ENCODE measurements at regions not wholly inside any gene's neighbourhood (a gene's known extent, or its start where the extent isn't known, plus 50 kb on each side); places are given as distances from the start of the nearest gene placed in this dataset.

DNA sequence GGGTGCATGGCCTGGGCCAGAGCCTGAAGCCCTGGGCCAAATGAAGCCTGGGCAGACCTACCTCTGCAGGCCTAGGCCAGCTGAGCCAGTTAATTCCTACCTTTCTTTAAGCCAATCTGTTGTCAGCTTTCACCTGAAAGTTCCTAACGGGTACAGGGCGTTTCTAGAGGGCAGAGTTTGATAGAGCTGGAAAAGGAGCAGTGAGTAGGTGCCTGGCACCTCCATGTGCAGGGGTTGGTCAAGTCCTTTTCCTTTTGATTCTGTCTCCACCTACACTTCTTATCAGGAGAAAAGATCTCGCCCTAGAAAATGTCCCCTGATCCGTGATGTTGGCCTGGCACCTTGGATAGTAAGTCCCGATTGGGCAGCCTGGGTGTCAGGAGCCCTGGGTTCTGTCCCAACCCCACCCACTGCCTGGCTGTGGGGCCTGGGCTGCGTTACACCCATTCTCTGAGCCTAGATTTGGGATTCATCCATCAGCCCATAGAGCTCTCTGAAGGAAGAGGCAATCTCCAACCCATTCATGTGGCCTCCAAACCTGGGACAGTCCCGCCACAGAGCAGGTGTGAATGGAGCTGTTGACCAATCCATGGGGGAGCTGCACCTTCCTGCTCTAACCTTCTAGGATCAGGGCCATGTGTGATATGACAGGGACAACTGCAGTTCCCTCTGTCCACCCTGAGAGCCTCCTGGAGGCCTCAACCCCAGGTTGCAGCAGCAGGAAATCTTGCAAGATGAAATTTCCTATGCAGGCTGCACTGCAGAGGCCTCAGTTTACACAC lies 304.3 kb downstream of the MATN1 start:
- no peak overlapping the region for H3K4me3 ChIP-seq (ENCODE audit: low read depth, low read length)
- DNase-seq (ENCODE audit: low read depth) = no peak

DNA sequence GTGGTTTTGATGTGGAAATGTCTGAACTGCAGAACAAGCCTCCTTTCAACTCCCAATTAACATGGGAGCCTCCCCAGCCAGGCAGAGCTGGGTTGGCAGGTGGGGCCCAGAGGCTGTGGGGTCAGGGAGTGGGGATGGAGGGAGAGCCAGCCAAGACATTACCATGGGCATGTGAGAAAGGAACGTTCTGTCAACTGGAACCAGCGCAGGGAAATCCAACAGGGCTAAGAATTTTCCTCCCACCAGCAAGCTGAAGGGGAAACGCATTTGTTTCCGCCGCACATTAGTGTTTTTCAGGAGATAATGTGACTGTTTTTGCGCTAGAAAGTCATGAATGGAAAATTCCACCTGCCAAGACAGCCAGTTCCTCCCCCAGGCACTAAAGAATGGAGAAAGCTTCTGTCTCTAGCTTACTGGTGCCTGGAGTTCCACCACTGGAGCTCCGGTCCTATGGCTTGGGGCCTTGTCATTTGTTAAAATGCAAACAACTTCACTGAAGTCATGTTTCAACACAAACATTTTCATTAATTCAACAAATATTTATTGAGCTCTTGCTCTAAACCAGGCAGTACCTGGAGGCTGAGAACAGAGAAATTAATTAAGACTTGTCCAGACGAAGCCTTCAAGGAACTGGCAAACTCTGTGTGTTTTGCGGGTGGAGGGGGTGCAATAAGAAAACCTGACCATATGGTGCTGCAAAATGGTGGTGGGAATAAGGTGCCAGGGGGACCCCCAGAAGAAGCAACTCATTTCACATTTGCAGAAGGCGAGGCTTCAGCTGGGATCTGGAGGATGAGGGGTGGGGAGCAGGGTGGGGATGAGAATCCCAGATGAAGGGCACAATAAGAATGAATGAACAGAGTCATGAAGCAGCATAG lies 305.1 kb downstream of the MATN1 start:
- no peak for DNase-seq (ENCODE audit: low read depth)
- H3K4me3 ChIP-seq (ENCODE audit: low read depth, low read length) = no peak overlapping the region
- TF ChIP-seq POLR2A (IDR thresholded peaks at IDR 0.05; ENCODE audit: extremely low read depth, insufficient read length) = no peak
- TF ChIP-seq, protein P1, sequence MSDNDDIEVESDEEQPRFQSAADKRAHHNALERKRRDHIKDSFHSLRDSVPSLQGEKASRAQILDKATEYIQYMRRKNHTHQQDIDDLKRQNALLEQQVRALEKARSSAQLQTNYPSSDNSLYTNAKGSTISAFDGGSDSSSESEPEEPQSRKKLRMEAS (IDR thresholded peaks at IDR 0.05; ENCODE audit: low read depth, low read length) = no peak

More for the DNA sequence above, 304.3 kb downstream of the MATN1 start:
- TF ChIP-seq, protein P1 (IDR thresholded peaks at IDR 0.05; ENCODE audit: low read depth, low read length) = no peak
- no peak for TF ChIP-seq POLR2A (IDR thresholded peaks at IDR 0.05; ENCODE audit: extremely low read depth, insufficient read length)

DNA sequence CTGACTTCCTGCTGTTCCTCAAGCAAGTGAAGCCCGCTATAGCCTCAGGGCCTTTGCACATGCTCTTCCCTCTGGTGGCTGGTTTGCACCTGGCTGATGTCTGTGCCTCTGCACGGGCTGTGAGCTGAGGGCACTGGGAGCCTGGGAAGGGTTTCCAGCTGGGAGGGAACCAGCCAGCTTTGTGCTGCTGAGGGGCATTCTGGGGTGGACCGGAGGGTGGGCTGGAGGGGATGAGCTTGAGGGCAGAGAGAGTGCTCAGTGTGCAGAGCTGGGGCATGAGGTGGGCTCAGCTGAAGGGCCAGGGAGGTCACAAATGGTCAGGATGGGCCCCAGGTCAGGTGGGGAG lies 305.7 kb downstream of the MATN1 start:
- TF ChIP-seq, protein P2, sequence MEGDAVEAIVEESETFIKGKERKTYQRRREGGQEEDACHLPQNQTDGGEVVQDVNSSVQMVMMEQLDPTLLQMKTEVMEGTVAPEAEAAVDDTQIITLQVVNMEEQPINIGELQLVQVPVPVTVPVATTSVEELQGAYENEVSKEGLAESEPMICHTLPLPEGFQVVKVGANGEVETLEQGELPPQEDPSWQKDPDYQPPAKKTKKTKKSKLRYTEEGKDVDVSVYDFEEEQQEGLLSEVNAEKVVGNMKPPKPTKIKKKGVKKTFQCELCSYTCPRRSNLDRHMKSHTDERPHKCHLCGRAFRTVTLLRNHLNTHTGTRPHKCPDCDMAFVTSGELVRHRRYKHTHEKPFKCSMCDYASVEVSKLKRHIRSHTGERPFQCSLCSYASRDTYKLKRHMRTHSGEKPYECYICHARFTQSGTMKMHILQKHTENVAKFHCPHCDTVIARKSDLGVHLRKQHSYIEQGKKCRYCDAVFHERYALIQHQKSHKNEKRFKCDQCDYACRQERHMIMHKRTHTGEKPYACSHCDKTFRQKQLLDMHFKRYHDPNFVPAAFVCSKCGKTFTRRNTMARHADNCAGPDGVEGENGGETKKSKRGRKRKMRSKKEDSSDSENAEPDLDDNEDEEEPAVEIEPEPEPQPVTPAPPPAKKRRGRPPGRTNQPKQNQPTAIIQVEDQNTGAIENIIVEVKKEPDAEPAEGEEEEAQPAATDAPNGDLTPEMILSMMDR (IDR thresholded peaks at IDR 0.05; ENCODE audit: low read depth, low read length) = no peak
- TF ChIP-seq, protein P1 (IDR thresholded peaks at IDR 0.05; ENCODE audit: low read depth, low read length) = no peak
- TF ChIP-seq POLR2A (IDR thresholded peaks at IDR 0.05; ENCODE audit: extremely low read depth, insufficient read length) = no peak
- TF ChIP-seq MYC (IDR thresholded peaks at IDR 0.05; ENCODE audit: low read depth, low read length) = no peak
- no peak for DNase-seq (ENCODE audit: low read depth)
- H3K4me3 ChIP-seq (ENCODE audit: low read depth, low read length) = no peak overlapping the region

DNA sequence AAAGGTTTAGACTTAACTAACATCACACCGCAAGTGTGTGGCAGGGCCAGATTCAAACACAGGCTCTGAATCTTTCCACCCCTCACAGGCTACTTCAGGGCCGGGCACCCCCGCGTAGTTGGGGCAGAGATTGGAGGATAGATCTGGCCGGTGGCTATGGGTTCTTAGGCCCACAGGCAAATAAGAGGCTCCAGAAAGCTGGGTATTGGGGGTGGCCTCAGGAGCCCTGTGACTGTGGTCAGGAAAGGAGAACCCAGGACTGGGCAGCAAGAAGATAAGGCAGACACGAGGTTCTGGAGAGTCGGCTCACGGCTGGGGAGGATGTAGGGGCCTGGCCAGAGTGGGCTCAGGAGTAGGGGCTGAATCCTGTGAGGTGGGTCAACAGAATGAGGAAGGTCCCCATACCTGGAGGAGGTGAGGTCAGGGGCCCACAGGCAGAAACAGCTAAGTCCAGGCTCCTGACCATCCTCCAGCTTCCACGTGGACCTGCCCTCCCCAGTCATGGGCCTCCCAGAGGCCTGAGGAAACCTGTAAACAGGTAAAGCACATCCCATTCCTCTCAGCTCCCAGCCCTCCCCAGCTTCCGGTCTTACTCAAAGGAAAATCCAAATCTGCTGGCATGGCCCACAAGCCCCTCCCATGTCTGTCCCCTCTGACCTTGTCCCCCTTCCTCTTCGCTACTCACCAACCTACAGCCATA lies 306.2 kb downstream of the MATN1 start:
- no peak overlapping the region for H3K4me3 ChIP-seq (ENCODE audit: low read depth, low read length)
- TF ChIP-seq, protein P1 (IDR thresholded peaks at IDR 0.05; ENCODE audit: low read depth, low read length) = no peak
- TF ChIP-seq, protein P2 (IDR thresholded peaks at IDR 0.05; ENCODE audit: low read depth, low read length) = no peak
- TF ChIP-seq POLR2A (IDR thresholded peaks at IDR 0.05; ENCODE audit: extremely low read depth, insufficient read length) (no peak), MYC (IDR thresholded peaks at IDR 0.05; ENCODE audit: low read depth, low read length) (no peak)
- no peak for DNase-seq (ENCODE audit: low read depth)

DNA sequence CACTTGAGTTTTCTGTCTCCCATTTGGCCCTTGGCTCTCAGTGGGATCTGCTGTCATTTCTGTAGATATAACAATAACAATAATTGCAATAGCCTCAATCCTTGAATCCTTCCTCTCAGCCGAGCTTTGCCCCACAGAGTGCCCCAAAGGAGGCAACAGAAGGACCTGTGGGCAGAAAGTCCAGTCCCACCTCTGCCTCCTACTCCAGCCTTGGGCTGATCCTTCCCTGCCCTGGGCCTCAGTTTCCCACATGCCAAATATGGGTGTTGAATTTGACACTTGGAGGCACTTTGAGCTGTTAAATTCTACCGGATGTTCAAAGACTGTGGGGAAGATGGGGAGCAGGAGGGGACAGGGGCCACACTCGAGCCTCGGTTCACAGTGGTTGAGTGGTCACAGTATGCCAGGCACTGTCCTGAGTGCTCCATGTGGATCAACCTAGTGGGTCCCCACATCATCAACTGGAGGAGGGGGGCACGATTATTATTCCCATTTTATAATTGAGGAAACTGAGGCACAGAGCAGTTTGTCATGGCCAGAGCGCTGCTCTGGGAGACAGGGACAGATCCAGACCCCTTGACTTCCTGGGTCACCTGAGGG lies 307.1 kb downstream of the MATN1 start:
- no peak for DNase-seq (ENCODE audit: low read depth)
- H3K4me3 ChIP-seq (ENCODE audit: low read depth, low read length) = no peak overlapping the region
- TF ChIP-seq POLR2A (IDR thresholded peaks at IDR 0.05; ENCODE audit: extremely low read depth, insufficient read length) = no peak

DNA sequence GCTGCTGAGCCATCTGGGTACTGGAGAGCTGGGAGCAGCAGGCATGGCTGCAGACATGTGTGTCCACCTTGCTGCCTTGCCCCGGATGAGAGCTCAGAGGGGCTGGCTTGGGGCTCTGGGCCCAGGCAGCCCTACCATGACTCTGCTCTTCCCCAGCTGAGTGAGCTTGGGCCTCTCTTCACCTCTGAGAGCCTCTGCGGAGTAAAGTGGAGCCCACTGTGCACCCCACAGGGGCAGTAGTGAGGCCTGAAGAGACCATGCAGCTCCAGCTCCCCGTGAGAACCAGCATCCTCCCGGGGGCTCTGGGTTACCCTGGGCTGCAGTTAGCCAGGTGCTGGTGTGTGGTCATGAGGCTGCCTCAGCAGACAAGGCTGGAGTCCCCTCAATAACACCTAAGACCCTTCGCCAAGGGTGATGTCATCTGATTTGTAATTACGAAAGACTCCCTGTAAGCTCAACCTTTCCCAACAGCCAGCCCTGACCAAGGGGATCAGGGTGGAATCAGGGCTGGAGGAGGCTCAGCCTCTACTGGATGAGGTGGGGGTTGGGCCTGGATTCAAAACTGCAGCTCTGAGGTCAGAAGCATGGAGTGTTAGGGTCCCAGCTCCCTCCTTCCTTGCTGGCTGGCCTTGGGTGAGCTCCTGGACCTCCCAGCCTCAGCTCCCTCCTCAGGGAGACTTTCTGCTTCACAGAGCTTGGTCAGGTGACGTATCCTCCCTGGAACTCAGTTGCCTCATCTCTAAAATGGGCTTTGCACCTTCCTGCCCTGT lies 308.0 kb downstream of the MATN1 start:
- TF ChIP-seq MYC (IDR thresholded peaks at IDR 0.05; ENCODE audit: low read depth, low read length) (no peak), POLR2A (IDR thresholded peaks at IDR 0.05; ENCODE audit: extremely low read depth, insufficient read length) (no peak)
- TF ChIP-seq, protein P2 (IDR thresholded peaks at IDR 0.05; ENCODE audit: low read depth, low read length) = no peak
- TF ChIP-seq, protein P1 (IDR thresholded peaks at IDR 0.05; ENCODE audit: low read depth, low read length) = no peak
- no peak for DNase-seq (ENCODE audit: low read depth)
- no peak overlapping the region for H3K4me3 ChIP-seq (ENCODE audit: low read depth, low read length)

Measured in NB4 (cell line).